Mesothelial cell of epicardium (in vitro differentiated cells): ENCODE measurements at regions not wholly inside any gene's neighbourhood (a gene's known extent, or its start where the extent isn't known, plus 50 kb on each side); places are given as distances from the start of the nearest gene placed in this dataset.
"Not testable (repeated sequence)": the region's sequence is repeated elsewhere in the genome, so short reads cannot be mapped to it uniquely, and the experiment has no call there.

Experiments
- DNase-seq, 2 experiments: peaks; one replicate each; pipeline ENCODE4 v3.0.0; 2021; ENCODE audit warnings: low spot score in 2 of 2; ENCODE audit not compliant: unreplicated experiment in 2 of 2
- H3K27ac Mint-ChIP-seq: 2 replicates; pipeline ENCODE4 v1.8.0; 2021; ENCODE audit warnings: mixed read lengths
- H3K27me3 Mint-ChIP-seq: 2 replicates; pipeline ENCODE4 v1.8.0; 2021; ENCODE audit warnings: low read depth, mixed read lengths
- H3K36me3 Mint-ChIP-seq: 2 replicates; pipeline ENCODE4 v1.8.0; 2021; ENCODE audit warnings: mixed read lengths
- H3K4me1 Mint-ChIP-seq: 2 replicates; pipeline ENCODE4 v1.8.0; 2021; ENCODE audit warnings: mixed read lengths
- H3K4me3 Mint-ChIP-seq: 2 replicates; pipeline ENCODE4 v1.8.0; 2021; ENCODE audit warnings: mild to moderate bottlenecking, moderate library complexity, mixed read lengths
- H3K9me3 Mint-ChIP-seq: 2 replicates; pipeline ENCODE4 v1.8.0; 2021; ENCODE audit warnings: mixed read lengths
- TF ChIP-seq, protein P1 (sequence below): fragments of 200-600 bp; sonication (generic); IDR thresholded peaks from one replicate; pipeline ENCODE4 v1.5.0; 2021; ENCODE audit warnings: antibody characterized with exemption; ENCODE audit not compliant: unreplicated experiment

DNA sequence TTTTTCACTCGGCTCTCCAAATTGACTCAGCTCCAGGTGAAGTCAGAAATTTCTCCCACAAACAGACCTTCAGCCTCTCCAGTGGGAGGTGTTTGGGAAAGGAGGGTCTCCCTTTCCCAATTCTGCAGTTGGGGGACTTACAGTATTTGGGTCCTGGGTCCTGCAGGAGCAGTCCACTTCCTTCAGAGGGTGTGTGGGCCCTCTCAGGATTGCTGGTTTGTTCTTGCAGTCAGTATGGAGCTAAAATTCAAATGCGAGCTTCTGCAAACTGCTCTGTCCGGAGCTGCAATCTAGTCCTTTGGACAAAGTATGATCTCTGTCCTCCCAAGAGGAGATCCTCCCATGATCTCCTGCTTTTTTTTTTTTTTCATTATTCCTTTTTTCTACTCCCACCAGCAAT is 87.9 kb upstream of the MSTN start:
- Mint-ChIP-seq H3K27ac (peak overlapping the region; percentile 34), H3K36me3 (no peaks in the 10 kb centered on the region), H3K27me3 (no peaks in the 10 kb centered on the region), H3K4me1 (peaks cover 6% of the 10 kb centered on the region), H3K9me3 (peaks cover 29% of the 10 kb centered on the region), H3K4me3 (no peak overlapping the region)
- no peak for DNase-seq
- TF ChIP-seq, protein P1, sequence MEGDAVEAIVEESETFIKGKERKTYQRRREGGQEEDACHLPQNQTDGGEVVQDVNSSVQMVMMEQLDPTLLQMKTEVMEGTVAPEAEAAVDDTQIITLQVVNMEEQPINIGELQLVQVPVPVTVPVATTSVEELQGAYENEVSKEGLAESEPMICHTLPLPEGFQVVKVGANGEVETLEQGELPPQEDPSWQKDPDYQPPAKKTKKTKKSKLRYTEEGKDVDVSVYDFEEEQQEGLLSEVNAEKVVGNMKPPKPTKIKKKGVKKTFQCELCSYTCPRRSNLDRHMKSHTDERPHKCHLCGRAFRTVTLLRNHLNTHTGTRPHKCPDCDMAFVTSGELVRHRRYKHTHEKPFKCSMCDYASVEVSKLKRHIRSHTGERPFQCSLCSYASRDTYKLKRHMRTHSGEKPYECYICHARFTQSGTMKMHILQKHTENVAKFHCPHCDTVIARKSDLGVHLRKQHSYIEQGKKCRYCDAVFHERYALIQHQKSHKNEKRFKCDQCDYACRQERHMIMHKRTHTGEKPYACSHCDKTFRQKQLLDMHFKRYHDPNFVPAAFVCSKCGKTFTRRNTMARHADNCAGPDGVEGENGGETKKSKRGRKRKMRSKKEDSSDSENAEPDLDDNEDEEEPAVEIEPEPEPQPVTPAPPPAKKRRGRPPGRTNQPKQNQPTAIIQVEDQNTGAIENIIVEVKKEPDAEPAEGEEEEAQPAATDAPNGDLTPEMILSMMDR, result no peak

DNA sequence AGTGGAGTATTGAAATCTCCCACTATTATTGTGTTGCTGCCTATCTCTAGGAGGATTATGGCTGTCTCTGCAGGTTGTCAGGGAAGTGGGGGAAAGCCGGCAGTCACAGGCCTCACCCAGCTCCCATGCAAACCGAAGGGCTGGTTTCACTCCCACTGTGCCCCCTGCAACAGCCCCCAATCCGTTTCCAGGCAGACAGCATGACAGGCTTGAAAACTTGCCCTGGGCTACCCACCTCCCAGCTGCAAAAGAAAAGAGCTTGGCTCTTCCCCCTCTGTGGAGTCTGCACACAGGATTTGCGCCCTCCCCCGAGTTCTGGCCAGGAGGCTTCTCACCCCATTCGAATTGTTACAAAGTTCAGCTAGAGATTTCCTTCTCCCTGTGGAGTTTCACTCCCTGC is 87.4 kb upstream of the MSTN start:
- no peaks in the 10 kb centered on the region for H3K36me3 Mint-ChIP-seq
- no peaks in the 10 kb centered on the region for H3K27me3 Mint-ChIP-seq
- peak overlapping the region; percentile 34 for H3K27ac Mint-ChIP-seq
- peaks cover 6% of the 10 kb centered on the region for H3K4me1 Mint-ChIP-seq
- H3K9me3 Mint-ChIP-seq, result peaks cover 29% of the 10 kb centered on the region
- TF ChIP-seq, protein P1, result no peak
- H3K4me3 Mint-ChIP-seq, result no peak overlapping the region
- DNase-seq, result no peak

DNA sequence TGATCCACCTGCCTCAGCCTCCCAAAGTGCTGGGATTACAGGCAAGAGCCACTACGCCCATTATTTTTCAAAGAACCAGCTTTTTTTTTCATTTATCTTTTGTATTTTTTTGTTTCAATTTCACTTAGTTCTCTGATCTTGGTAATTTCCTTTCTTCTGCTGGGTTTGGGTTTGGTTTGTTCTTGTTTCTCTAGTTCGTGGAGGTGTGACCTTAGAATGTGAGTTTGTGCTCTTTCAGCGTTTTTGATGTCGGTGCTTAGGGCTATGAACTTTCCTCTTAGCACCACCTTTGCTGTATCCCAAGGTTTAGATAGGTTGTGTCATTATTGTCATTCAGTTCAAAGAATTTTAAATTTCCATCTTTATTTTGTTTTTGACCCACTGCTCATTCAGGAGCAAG is 86.7 kb upstream of the MSTN start:
- Mint-ChIP-seq H3K27ac (no peak overlapping the region), H3K9me3 (peaks cover 29% of the 10 kb centered on the region), H3K4me3 (no peak overlapping the region), H3K36me3 (no peaks in the 10 kb centered on the region), H3K27me3 (no peaks in the 10 kb centered on the region), H3K4me1 (peaks cover 6% of the 10 kb centered on the region)
- DNase-seq, result no peak
- TF ChIP-seq, protein P1, result no peak

DNA sequence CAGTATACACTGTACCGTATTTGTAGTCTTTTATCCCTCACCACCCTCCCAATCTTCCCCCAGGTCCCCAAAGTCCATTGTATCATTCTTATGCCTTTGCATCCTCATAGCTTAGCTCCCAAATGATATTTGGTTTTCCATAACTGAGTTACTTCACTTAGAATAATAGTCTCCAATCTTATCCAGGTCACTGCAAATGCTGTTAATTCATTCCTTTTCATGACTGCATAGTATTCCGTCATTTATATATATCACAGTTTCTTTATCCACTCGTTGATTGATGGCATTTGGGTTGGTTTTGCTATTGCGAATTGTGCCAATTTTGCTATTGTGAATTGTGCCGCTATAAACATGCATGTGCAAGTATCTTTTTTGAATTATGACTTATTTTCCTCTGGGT is 83.6 kb upstream of the MSTN start:
- not testable (repeated sequence) for H3K4me1 Mint-ChIP-seq, H3K36me3 Mint-ChIP-seq, H3K27me3 Mint-ChIP-seq, H3K4me3 Mint-ChIP-seq, DNase-seq, H3K27ac Mint-ChIP-seq
- H3K9me3 Mint-ChIP-seq, result peaks cover 44% of the 10 kb centered on the region

DNA sequence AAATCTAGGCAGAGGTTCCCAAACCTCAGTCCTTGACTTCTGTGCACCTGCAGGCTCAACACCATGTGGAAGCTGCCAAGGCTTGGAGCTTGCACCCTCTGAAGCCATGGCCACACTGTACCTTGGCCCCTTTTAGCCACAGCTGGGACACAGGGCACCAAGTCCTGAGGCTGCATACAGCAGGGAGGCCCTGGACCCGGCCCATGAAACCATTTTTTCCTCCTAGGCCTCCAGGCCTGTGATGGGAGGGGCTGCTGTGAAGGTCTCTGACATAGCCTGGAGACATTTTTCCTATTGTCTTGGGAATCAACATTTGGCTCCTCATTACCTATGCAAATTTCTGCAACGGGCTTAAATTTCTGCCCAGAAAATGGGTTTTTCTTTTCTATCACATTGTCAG is 77.9 kb upstream of the MSTN start:
- not testable (repeated sequence) for H3K27me3 Mint-ChIP-seq, H3K4me1 Mint-ChIP-seq, DNase-seq, H3K27ac Mint-ChIP-seq, H3K4me3 Mint-ChIP-seq
- peaks cover 19% of the 10 kb centered on the region for H3K36me3 Mint-ChIP-seq
- peaks cover 54% of the 10 kb centered on the region for H3K9me3 Mint-ChIP-seq

DNA sequence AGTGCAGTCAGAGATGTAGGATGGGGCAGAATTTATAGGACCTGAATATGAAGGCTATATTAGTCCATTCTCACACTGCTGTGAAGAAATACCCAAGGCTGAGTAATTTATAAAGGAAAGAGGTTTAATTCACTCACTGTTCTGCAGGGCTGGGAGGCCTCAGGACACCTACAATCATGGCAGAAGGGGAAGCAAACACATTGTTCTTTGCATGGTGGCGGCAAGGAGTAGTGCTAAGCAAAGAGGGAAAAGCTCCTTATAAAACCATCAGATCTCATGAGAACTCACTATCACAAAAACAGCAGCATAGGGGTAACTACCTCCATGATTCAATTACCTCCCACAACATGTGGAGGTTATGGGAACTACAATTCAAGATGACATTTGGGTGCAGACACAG is 76.8 kb upstream of the MSTN start:
- H3K36me3 Mint-ChIP-seq, result peaks cover 19% of the 10 kb centered on the region
- TF ChIP-seq, protein P1, result no peak
- DNase-seq, result no peak
- H3K9me3 Mint-ChIP-seq, result peaks cover 57% of the 10 kb centered on the region
- H3K27me3 Mint-ChIP-seq, result no peaks in the 10 kb centered on the region
- no peaks in the 10 kb centered on the region for H3K4me1 Mint-ChIP-seq
- H3K27ac Mint-ChIP-seq, result no peak overlapping the region
- no peak overlapping the region for H3K4me3 Mint-ChIP-seq

DNA sequence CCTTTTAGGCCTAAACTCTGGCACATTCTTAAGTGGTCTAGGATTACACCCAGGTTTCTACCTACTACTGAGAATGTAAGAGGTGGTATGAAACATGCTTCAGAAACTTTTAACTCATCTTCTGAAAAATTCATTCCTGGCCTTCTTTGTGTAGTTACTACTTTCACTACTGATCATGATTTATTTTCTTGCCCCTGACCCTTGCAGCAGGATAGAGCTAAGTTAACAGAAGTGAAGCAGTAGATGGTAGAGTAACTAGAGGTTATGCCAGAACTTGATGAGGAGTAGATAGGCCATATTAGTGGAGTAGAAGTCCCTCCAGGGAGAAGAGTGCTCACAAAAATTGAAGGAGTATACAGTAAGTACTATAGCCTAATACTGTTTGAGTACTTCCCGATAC is 75.5 kb upstream of the MSTN start:
- no peak overlapping the region for H3K4me3 Mint-ChIP-seq
- H3K27ac Mint-ChIP-seq, result no peak overlapping the region
- H3K36me3 Mint-ChIP-seq, result peaks cover 23% of the 10 kb centered on the region
- H3K4me1 Mint-ChIP-seq, result no peaks in the 10 kb centered on the region
- H3K9me3 Mint-ChIP-seq, result peaks cover 63% of the 10 kb centered on the region
- no peak for DNase-seq
- TF ChIP-seq, protein P1, result no peak
- no peaks in the 10 kb centered on the region for H3K27me3 Mint-ChIP-seq
